HG03342 (cell line): ENCODE measurements at regions not wholly inside any gene's neighbourhood (a gene's known extent, or its start where the extent isn't known, plus 50 kb on each side); places are given as distances from the start of the nearest gene placed in this dataset.
"Not testable (repeated sequence)": the region's sequence is repeated elsewhere in the genome, so short reads cannot be mapped to it uniquely, and the experiment has no call there.

Experiments
- ATAC-seq: cut with Tn5 transposase; IDR thresholded peaks from one replicate; pipeline ENCODE4 v1.9.1; 2021; ENCODE audit warnings: mild to moderate bottlenecking, moderate library complexity; ENCODE audit not compliant: unreplicated experiment

DNA sequence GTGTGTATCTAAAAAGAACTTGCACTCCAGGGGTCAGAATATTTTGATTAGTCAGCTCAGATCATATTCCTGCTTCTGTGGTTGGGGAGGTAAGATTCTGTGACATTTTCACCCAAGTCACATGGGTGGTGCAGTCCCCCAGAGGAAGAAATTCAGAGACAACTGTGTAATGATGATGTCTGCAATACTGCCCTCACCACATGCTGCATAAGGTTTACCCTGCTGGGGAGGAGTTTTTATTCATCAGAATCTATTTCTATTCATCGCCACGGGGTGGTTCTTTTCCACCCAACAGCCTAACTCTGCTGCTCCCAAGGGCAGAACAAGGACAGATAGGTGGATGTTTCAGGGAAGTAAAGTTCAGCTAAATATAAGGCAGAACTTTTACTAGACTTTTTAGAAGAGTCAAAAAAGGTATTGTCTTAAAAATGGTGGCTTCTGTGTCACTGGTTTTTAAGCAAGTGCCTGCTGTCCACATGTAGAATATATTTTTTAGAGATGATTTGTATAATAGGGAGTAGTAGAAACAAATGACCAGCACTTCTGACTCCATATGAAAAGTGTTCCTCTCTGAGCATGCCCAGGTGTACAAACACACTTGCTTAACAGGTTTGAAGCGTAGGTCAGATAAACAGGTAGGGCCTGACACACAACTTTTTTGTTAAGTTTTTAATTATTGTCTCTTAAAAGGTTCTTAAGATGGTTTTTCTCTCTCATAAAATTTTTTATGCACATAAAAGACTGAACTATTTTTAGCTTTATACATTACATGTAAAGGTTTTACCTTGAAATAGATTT lies 352.7 kb downstream of the LRRC70 start:
- ATAC-seq: no peak

DNA sequence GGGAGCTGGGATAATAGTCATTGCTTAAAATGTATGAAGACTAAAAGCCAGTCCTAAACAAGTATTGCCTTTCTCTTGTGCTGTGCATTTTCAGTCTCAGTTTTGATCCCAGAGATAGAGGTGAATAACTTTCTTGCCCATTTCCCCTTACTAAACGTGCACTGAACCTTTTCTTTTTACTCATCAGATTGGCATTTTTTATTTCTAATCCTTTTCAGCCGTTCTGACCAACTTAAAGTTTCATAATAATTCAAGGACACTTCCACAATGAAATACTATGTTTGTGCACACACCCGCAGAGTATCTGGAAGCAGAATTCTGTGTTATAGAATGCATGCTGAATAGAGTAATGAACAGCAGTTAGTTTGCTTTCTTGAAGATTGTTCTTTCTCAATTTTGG lies 343.6 kb downstream of the LRRC70 start:
- no peak for ATAC-seq

DNA sequence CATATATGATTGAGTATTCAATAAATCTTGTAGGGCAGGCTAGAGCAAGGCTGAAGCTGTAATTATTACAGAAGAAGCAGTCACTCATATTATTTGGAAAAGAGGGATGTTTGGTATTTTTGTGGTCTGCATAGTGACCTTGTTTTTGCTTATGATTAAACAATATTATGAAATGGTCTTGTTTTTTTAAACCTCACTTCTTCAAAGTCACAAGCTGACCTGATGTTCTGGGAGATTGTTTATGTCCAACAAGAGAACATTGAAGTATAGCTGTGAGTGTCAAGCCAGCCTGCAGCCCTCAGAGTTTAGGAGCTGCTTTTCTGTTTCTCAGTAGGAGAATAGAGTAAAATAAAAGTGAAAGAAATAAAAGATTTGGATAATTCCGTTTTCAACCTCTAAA lies 342.2 kb downstream of the LRRC70 start:
- no peak for ATAC-seq

DNA sequence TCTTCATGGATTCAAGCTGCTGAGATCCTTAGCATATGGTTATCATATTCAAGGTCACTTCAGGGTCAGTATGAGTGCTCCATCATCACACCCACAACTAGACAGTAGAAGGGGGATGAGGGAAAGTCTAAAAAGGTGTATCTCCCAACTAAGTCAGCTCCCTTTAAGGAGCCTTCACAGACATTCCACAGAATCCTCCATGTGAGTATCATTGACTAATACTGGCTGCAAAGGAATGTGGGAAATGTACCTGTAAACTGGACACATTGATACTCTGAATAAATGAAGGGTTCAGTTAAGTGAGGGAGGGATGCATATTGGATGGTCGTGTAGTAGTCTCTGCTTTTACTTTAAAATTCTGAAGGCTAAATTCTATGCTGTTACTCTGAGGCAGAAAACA lies 330.7 kb downstream of the LRRC70 start:
- ATAC-seq: no peak

DNA sequence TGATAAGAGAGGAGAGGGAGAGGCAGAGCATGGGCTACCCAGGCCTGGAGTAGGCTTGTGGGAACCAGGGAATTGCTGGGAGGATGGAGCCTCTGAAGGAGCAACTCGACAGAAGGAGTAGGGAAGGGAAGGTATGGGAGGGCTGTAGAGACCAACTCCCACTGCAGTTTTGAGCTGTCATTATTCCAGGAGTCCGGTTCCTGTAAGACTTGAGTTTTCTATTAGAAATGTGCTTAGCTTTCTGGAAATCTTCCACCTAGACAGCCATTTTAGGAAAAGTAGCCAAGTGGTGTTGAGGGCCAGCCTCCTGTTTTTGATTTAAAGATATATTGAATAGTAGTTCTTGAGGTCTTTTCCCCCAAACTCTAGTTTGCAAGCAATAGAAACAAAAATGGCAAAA lies 323.5 kb downstream of the LRRC70 start:
- ATAC-seq: no peak

DNA sequence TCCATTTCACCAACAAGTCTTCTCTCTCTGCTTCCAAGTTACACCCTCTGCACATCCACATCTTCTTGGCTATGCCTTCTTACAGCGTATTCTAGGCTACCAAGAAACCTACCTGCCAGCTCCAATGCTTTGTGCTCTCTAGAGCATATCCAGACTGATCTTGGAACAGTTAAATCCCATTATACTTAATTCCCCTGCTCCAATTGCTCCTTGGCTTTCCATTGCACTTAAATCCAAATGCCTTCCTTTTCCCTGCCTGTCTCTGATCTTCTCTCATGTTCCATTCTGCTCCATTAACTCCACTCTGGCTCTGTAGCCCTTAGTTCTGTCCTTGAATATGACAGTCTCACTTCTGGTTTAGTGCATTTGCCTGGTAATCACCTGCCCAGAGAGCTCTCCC lies 322.4 kb downstream of the LRRC70 start:
- no peak for ATAC-seq

DNA sequence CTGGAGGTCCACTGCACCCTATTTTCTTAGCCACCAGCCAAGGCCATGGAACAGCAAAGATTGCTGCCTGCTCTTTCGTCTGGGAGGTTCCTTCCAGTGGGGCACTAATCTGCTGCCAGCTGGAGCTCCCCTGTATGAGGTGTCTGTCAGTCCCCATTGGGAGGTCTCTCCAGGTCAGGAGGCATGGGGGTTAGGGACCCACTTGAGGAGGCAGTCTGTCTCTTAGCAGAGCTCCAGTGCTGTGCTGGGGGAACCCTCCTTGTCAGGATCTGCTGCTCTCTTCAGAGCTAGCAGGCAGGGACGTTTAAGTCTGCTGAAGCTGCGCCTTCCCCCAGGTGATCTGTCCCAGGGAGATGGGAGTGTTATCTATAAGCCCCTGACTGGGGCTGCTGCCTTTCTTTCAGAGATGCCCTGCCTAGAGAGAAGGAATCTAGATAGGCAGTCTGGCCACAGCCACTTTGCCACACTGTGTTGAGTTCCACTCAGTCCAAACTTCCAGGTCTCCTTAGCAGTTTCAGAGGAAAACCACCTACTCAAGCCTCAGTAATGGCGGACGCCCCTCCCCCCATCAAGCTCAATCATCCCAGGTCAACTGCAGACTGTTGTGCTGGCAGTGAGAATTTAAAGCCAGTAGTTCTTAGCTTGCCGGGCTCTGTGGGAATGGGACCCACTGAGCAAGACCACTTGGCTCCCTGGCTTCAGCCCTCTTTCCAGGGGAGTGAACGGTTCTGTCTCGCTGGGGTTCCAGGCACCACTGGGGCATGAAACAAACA lies 317.7 kb downstream of the LRRC70 start:
- no peak for ATAC-seq

DNA sequence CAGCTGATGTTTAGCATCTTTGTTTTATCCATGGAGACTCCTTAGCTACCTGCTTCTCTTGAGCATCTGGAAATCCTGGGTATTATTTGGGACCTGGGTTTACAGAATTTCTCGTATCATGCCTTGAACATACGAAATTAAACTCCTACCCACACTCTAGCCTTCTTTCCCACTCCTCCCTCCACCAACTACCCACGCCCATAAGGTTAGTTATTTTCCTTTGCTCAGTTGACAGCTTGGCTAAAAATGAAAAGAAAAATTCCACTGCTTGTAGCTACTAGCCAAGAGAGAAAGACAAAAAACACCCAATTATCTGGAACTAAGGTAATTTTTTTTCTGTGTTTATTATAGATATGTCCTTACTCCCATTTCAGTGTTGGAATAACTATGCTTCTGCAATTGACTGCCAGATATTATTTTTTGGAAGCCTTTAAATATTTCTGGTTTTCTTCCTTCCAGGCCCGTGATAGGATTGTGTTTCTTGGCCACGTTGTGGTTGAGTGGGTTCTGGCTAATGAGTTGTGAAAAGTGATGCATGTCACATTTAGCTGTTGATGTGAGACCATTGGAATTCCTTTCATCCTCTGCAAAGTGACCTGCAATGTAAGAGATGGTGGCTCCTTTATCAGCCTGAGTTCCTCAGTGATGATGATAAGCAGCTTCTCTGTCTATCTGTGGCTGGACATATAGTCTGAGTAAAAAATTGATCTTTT lies 308.1 kb downstream of the LRRC70 start:
- no peak for ATAC-seq

DNA sequence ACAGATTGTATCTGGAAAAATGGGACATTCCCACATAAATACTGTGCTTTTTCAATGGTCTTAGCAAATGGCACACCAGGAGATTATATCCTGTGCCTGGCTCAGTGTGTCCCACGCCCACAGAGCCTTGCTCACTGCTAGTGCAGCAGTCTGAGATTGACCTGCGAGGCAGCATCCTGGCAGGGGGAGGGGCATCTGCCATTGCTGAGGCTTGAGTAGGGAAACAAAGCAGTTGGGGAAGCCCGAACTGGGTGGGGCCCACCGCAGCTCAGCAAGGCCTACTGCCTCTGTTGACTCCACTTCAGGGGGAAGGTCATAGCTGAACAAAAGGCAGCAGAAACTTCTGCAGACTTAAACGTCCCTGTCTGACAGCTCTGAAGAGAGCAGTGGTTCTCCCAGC lies 258.7 kb downstream of the LRRC70 start:
- ATAC-seq: not testable (repeated sequence)

DNA sequence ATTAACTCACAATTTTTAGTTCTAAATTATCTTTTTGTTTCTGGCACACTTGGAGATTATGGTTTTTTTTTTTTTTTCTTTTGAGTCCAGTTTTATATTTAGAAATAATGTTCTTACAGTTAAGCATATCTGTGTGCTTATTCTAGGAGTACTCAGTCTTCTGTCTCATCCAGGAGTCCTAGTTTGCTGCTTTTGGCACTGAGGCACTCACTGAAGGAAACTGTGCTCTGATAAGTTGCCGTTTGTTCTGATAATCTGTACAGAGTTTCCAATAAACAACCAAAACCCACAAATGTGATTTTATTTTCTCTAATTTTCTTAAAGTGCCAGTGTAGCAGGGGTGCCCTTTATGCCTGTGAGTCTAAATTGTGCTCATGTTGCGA lies 251.0 kb downstream of the LRRC70 start:
- ATAC-seq: no peak

DNA sequence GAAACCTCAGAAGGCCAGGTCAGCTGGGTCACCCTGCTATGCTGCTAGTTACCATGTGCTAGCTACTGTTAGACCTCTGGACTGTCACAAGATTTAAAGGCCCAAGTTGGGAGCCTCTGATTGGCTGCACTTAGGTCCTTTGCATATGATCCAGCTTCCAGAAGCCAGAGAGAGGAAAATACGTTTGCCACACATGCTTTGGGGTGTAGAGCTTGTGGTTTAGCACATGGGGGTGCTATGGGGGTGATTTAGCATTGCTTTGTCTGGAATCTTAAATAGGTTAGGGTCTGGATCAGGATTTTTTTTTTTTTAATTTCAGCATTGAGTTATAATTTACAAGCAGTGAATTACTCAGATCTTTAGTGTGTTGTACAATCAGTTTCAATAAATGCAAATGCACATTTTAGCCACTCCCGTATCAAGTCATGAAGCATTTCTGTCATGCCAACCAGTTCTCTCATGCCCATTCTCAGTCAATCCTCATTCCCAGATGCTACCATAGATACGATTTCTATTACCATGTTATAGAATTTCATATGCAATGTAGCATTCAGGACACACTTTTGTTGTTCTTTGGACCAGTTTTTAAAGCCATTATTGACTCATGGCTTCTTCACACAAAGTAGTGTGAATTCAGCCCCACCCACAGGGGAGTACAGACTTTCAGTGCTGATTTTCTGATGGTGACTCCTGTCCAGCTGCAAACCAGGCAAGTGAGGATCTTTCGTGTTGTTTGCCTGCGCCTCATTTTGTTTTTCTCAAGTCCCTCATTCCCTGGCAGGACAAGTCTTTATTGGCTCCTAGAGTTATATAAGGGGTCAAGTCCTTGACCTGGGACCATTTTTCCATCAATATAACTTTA lies 250.4 kb downstream of the LRRC70 start:
- ATAC-seq: no peak

DNA sequence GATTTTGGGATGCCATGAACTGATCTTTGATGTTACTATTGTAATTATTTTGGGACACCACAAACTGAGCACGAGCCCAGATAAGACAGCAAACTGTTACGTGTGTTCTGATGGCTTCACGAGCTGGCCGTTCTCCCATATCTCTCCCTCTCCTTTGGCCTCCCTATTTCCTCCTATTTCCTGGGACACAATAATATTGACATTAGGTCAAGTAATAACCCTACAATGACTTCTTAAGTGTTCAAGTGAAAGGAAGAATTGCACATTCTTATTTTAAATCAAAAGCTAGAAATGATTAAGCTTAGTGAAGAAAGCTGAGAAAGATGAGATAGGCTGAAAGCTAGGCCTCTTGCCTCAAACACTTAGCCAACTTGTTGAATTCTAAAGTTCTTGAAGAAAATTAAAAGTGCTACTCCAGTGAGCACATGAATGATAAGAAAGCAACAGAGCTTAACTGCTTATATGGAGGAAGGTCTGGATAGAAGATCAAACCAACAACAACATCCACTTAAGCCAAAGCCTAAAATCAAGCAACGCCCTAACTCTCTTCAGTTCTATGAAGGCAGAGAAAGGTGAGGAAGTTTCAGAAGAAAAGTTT lies 247.1 kb downstream of the LRRC70 start:
- no peak for ATAC-seq

DNA sequence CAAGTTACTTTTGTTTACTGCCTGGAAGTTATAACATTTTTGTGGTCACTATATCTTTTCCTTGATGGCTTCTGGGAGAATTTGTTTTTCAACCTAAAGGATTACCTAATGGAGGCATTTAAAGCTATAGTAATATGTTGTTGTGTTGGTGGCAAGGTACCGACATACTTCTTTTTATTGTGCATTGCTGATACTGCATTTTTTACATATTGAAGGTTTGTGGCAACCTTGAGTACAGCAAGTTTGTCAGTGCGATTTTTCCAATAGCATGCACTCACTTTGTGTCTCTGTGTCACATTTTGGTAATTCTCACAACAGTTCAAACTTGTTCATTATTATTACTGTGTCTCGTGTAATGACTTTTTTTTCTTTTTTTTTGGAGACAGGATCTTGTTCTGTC lies 246.3 kb downstream of the LRRC70 start:
- ATAC-seq: no peak

DNA sequence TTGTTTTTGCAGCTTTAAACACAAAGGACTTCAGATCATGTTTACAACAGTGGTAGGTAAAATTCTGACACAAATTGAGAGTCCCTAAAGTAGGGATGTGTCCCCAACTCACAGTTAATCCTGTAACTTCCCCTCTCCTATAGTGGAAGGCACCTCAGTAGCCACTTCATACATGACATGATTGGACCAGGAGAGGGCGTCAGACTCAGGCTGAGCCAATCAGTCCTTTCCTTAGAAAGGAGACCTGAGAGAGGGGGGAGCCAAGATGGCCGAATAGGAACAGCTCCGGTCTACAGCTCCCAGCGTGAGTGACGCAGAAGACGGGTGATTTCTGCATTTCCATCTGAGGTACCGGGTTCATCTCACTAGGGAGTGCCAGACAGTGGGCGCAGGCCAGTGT lies 238.4 kb downstream of the LRRC70 start:
- not testable (repeated sequence) for ATAC-seq

DNA sequence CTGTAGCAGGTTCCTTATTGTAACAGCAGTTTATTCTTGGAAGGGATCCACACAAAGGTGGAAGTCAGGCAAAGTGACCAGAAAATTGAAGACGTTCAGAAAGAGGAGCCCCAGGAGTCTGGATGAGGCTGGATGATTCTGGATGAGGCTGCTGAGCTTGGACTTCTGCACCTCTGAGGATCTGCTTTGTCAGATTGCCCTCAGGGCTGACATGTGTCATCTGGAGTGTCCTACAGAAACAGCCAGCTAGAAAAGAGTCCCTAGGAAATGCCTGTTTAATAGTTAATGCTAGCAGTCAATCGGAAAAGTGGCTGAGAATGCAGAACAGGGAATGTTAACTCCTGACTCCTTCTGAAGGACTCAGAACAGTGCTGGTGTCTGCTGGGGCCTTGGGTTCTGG lies 236.4 kb downstream of the LRRC70 start:
- no peak for ATAC-seq

DNA sequence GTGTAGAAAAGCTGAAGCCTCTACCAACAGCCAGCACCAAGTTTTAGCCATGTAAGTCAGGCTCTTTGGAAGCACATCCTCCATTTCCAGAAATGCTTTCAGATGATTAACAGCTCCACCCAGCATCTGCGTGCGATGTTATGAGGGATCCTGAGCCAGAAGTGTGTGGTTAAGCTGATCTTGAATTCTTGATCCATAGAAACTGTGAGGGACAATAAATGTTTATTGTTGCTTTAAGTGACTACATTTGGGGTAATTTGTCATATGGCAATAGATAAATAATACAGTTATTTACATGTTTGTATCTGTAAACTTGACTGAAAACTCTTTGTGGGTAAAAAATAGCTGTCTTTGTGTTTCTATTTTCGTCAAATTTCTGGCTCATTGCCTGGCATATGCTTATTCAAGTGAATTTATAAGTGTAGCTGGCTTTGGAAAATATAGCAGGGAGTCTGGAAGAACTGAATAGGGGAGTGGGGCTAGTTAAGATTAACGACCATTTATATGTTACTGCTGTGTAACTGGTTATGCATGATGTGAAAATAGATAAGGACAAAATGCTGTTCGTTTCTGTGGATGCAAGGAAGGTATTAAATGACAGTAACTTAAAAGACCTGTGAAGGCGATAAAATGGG lies 234.1 kb downstream of the LRRC70 start:
- no peak for ATAC-seq

DNA sequence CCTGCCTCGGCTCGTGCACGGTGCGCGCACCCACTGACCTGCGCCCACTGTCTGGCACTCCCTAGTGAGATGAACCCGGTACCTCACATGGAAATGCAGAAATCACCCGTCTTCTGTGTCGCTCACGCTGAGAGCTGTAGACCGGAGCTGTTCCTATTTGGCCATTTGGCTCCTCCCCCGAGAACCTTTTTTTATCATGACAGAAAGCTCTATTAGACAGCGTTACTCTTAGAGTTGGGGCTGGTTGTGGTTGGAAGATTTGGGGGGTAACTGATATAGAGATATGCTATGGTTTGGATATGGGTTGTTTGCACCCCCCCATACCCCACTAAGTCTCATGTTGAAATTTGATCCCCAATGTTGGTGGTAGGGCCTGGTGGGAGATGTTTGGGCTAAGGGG lies 226.2 kb downstream of the LRRC70 start:
- not testable (repeated sequence) for ATAC-seq

DNA sequence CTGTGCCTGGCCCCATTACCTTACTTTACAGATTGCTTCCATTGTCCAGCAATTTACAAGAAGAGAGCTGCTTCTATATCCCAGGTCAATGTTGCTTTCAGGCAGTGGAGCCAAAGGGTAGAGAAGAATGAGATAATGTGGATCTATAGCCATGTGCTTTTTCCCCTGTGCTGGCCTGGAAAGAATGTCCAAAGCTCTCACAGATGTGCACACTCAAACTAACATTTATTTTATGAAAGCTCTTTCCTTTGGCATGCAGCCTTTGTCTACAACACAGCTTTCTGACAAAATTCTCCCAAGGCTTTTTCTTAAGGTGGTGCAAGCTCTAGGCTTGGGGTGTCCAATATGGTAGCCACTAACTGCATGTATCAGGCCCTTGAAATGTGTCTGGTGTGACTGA lies 217.3 kb downstream of the LRRC70 start:
- ATAC-seq: no peak

DNA sequence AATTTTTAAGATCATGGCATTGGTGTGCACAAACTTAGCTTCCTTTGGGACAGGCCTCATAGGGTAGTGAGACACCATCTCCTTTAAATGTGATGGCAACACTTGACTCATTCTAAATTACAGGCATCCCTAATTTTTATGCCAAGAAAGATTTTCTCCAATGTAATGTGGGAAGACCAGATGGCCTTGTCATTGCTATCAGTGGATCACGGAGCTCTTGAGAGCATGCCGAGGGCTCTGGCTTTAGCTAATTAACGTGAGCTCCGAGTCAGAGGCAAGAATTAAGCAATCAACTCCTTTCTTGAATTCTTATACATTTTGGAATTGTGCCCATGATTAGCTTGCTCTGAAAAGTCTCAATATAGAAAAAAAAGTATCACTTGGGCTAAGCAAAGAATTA lies 215.8 kb downstream of the LRRC70 start:
- ATAC-seq: no peak

DNA sequence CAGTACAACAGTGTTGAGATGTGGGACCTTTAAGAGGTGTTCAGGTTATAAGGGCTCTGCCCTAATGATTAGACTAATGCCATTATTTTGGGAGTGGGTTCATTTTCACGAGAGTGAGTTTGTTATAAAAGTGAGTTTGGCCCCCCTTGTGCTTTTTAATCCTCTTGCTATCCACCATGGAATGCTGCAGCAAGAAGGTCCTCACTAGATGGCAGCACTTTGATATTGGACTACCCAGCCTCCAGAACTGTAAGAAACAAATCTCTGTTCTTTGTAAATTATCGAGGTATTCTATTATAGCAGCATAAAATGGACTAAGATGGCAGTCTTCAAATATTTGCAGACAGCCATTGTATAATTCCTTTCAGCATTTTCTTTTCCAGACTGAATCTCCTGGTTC lies 212.4 kb downstream of the LRRC70 start:
- ATAC-seq: no peak
